ENCODE measurements at regions not wholly inside any gene's neighbourhood (a gene's known extent, or its start where the extent isn't known, plus 50 kb on each side); places are given as distances from the start of the nearest gene placed in this dataset.

DNA sequence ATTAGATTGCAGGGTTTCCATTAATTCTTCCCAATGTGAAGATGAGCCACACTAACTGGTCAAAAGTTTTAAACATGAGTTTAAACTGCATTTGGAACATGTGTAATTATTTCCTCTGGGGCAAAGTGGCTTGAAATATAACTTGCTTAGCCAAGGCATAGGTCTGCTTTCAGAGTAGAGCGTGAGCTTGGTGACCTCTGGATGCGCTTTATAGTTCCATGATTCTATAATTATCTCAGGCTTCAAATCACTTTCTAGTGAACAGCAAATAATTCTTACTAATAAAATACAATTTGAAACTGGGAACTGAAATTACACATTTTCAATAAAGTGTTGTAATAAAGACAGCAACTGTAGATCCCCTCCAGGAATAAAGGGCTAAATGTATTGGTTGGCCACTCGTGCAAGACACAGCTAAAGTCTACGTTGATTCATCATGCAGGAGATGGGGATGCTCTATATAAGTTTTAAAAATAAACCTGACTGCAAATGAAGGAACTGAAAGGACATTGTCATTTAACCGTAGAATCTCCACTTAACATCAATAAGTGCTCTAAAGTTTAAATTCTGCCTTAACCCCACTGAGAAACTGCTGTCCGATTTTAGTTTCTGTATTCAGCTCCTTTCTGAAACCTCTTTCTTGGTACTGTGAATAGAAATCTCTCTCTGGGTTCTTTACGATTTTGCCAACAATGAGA is 460.0 kb downstream of the PSAT1 start:
- H3K4me3 ChIP-seq (replicated peaks; ENCODE audit: low read depth, low read length): no peak overlapping the region
- DNase-seq (ENCODE audit: low read depth): no peak
- no peak for TF ChIP-seq CTCF (IDR thresholded peaks at IDR 0.05; ENCODE audit: low read length, missing control alignments)

DNA sequence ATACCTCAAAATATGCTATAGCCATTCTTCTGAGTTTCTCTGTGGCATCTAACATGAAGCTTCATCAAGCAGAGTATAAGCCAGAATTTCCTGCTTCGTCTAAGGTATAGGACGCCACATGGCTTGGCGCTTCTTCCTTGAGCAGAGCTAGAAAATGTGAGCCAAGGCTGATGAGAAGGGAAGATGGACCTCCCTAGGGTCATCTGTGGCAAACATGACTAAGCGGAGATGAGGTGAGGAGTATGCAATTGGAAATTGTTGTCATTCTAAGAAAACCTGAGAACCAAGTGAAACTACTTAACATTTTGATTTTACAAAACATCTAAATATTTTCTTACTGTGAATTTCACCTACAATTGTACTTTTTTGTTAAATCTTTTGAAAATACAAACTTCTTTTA is 466.5 kb downstream of the PSAT1 start:
- no peak overlapping the region for H3K4me3 ChIP-seq (replicated peaks; ENCODE audit: low read depth, low read length)

DNA sequence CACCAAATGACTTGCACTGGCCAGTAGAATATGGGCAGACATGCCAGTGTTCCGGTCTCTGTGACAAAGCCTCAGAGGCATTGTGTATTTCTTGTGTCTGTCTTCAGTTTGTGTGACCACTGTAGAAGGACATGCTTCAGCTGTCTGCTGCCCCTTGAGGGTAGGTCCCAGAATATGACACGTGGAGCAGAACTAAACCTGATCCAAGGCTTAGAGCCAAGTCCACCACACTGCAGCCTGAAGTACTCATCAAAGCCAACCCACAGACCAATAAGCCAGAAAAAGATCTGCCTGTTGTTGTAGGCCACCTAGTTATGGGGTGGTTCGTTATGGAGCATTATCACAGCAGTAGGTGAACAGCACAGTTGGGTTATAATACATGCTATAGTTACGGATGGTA is 468.9 kb downstream of the PSAT1 start:
- DNase-seq (ENCODE audit: low read depth): no peak
- no peak for TF ChIP-seq CTCF (IDR thresholded peaks at IDR 0.05; ENCODE audit: low read length, missing control alignments)
- H3K4me3 ChIP-seq (replicated peaks; ENCODE audit: low read depth, low read length): no peak overlapping the region

More for the DNA sequence above, 466.5 kb downstream of the PSAT1 start:
- TF ChIP-seq CTCF (IDR thresholded peaks at IDR 0.05; ENCODE audit: low read length, missing control alignments): no peak
- no peak for DNase-seq (ENCODE audit: low read depth)

DNA sequence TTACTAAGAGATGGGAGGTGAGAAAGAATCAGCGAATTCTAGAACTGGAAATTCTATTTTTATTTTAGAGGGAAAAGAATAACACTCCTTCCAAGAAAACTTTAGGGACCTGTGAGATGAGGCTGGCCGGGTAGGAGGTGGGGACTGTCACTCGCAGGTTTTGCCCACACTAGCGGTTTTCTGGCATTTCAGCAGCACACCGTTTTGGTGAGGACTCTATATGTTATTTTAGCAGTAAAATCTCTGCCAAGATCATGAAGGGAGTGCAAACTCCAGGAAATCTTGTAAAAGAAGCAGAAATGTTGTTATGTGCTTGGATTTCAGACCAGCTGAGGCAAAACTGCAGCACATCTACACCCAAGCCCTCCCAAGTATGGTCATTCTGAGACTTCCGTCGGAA is 470.6 kb downstream of the PSAT1 start:
- no peak for TF ChIP-seq CTCF (IDR thresholded peaks at IDR 0.05; ENCODE audit: low read length, missing control alignments)
- no peak for DNase-seq (ENCODE audit: low read depth)

GRCh38 chr9:78769690-78770089 is 472.8 kb downstream of the PSAT1 start:
- TF ChIP-seq CTCF (IDR thresholded peaks at IDR 0.05; ENCODE audit: low read length, missing control alignments): no peak
- DNase-seq (ENCODE audit: low read depth): no peak
- H3K4me3 ChIP-seq (replicated peaks; ENCODE audit: low read depth, low read length): no peak overlapping the region

More for the DNA sequence above, 470.6 kb downstream of the PSAT1 start:
- no peak overlapping the region for H3K4me3 ChIP-seq (replicated peaks; ENCODE audit: low read depth, low read length)

DNA sequence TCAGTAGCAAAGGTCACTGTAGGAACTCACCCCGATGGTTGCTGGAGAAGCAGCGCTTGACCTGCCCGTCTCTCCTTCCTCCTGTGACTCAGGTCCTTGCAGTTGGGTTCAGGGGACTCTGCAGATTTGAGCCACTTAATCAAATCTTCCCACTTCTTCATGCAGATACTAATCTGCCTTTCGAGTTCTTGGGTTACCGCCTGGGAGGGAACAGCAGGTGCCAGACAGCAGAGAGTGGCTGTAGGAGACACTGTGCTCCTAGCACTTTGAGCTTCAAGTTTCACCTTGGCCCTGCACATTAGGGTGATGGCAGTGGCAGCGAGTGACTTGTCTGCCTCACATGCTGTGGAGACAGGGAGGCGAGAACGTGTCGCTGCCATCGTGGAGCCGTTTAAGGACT is 478.3 kb downstream of the PSAT1 start:
- H3K4me3 ChIP-seq (replicated peaks; ENCODE audit: low read depth, low read length): no peak overlapping the region
- TF ChIP-seq CTCF (IDR thresholded peaks at IDR 0.05; ENCODE audit: low read length, missing control alignments): no peak
- no peak for DNase-seq (ENCODE audit: low read depth)

- H3K4me3 ChIP-seq (replicated peaks; ENCODE audit: low read depth, low read length): no peak overlapping the region
- TF ChIP-seq CTCF (IDR thresholded peaks at IDR 0.05; ENCODE audit: low read length, missing control alignments): no peak
- DNase-seq (ENCODE audit: low read depth): no peak
Observed at GRCh38 chr9:78775696-78776295, 478.9 kb downstream of the PSAT1 start.

Measured in fibroblast of pulmonary artery (primary cell).